Keratinocyte (primary cell): ENCODE measurements at regions not wholly inside any gene's neighbourhood (a gene's known extent, or its start where the extent isn't known, plus 50 kb on each side); places are given as distances from the start of the nearest gene placed in this dataset.

Experiments
- EZH2 ChIP-seq: IDR thresholded peaks from one replicate; pipeline ENCODE4 v1.6.1; 2012; ENCODE audit warnings: inconsistent platforms, mild to moderate bottlenecking, low read length, moderate library complexity
- TF ChIP-seq, protein P1 (sequence below), 3 experiments: IDR thresholded peaks in 1 of 3; conservative IDR thresholded peaks in 1 of 3; optimal IDR thresholded peaks in 1 of 3; 2 replicates in 2 of 3; 3 replicates in 1 of 3; pipeline versions ENCODE3 to v1.5.1; 2011; ENCODE audit warnings: low read length in 3 of 3, mild to moderate bottlenecking in 3 of 3, moderate library complexity in 2 of 3, control low read depth in 1 of 3, inconsistent platforms in 1 of 3; ENCODE audit not compliant: insufficient read depth in 2 of 3; ENCODE audit errors: extremely low read depth in 1 of 3

DNA sequence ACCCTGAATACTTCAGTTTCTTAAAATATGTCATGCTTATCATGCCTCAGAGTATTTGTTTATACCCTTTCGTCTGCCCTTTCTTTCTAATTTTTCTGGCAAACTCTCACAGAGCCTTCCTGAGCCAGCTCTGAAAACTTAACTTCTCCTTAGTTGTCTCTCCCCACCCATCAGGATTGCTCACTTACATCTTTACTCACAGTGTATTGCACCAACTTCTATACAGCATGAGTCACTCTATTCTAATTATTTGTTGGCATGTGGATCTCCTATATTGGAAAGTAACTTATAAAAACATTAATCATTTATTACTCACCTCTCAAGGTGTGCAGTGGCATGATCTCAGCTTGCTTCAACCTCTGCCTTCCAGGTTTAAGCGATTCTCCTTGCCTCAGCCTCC is 114.9 kb downstream of the FANCF start:
- TF ChIP-seq, protein P1, sequence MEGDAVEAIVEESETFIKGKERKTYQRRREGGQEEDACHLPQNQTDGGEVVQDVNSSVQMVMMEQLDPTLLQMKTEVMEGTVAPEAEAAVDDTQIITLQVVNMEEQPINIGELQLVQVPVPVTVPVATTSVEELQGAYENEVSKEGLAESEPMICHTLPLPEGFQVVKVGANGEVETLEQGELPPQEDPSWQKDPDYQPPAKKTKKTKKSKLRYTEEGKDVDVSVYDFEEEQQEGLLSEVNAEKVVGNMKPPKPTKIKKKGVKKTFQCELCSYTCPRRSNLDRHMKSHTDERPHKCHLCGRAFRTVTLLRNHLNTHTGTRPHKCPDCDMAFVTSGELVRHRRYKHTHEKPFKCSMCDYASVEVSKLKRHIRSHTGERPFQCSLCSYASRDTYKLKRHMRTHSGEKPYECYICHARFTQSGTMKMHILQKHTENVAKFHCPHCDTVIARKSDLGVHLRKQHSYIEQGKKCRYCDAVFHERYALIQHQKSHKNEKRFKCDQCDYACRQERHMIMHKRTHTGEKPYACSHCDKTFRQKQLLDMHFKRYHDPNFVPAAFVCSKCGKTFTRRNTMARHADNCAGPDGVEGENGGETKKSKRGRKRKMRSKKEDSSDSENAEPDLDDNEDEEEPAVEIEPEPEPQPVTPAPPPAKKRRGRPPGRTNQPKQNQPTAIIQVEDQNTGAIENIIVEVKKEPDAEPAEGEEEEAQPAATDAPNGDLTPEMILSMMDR (optimal IDR thresholded peaks at IDR 0.05 in 1 of 3, IDR thresholded peaks at IDR 0.05 in 1 of 3, conservative IDR thresholded peaks at IDR 0.05 in 1 of 3; ENCODE audit: extremely low read depth in 1 of 3, insufficient read depth in 2 of 3, low read length in 3 of 3) = no peak
- no peak for TF ChIP-seq EZH2
